Trophoblast cell (in vitro differentiated cells and primary cell): ENCODE measurements at regions not wholly inside any gene's neighbourhood (a gene's known extent, or its start where the extent isn't known, plus 50 kb on each side); places are given as distances from the start of the nearest gene placed in this dataset.
"Not testable (repeated sequence)": the region's sequence is repeated elsewhere in the genome, so short reads cannot be mapped to it uniquely, and the experiment has no call there.

Experiments used
- DNase-seq, 2 donors: peaks; one replicate each; pipeline ENCODE4 v3.0.0-alpha.2; 2016
- H2AFZ ChIP-seq: 2 replicates; pipeline ENCODE4 v1.6.1; 2013; ENCODE audit warnings: low read length, moderate library complexity, mild to moderate bottlenecking; ENCODE audit not compliant: insufficient read depth, poor library complexity
- H2AK5ac ChIP-seq: 2 replicates; pipeline ENCODE4 v1.6.1; 2013; ENCODE audit warnings: mild to moderate bottlenecking, low read length
- H2BK120ac ChIP-seq: 2 replicates; pipeline ENCODE4 v1.6.1; 2013; ENCODE audit warnings: low read length, mild to moderate bottlenecking, moderate library complexity; ENCODE audit not compliant: insufficient read depth, poor library complexity
- H2BK12ac ChIP-seq: 2 replicates; pipeline ENCODE4 v1.6.1; 2013; ENCODE audit warnings: mild to moderate bottlenecking, low read length, moderate library complexity
- H2BK5ac ChIP-seq: 2 replicates; pipeline ENCODE4 v1.6.1; 2013; ENCODE audit warnings: low read length, low read depth, moderate library complexity, mild to moderate bottlenecking; ENCODE audit not compliant: poor library complexity
- H3K14ac ChIP-seq: 2 replicates; pipeline ENCODE4 v1.6.1; 2013; ENCODE audit warnings: mild to moderate bottlenecking, low read length
- H3K18ac ChIP-seq: 2 replicates; pipeline ENCODE4 v1.6.1; 2013; ENCODE audit warnings: mild to moderate bottlenecking, low read length
- H3K23ac ChIP-seq: 2 replicates; pipeline ENCODE4 v1.6.1; 2013; ENCODE audit warnings: low read length
- H3K27ac ChIP-seq: 2 replicates; pipeline ENCODE4 v1.5.1; 2013; ENCODE audit warnings: low read depth, mild to moderate bottlenecking, inconsistent platforms, low read length, moderate library complexity
- H3K27me3 ChIP-seq: 2 replicates; pipeline ENCODE4 v1.6.1; 2013; ENCODE audit warnings: inconsistent platforms, mild to moderate bottlenecking, low read length, moderate library complexity; ENCODE audit not compliant: insufficient read depth
- H3K36me3 ChIP-seq, 2 experiments: 1 replicate in 1 of 2; 2 replicates in 1 of 2; pipeline ENCODE4 v1.6.1; 2013; ENCODE audit warnings: low read length in 2 of 2, mild to moderate bottlenecking in 2 of 2, moderate library complexity in 1 of 2; ENCODE audit not compliant: insufficient read depth in 2 of 2, control insufficient read depth in 1 of 2
- H3K4ac ChIP-seq: 2 replicates; pipeline ENCODE4 v1.6.1; 2013; ENCODE audit warnings: low read depth, mild to moderate bottlenecking, low read length, moderate library complexity
- H3K4me1 ChIP-seq, 2 experiments: 1 replicate in 1 of 2; 2 replicates in 1 of 2; pipeline ENCODE4 v1.6.1; 2013; ENCODE audit warnings: low read length in 2 of 2, mild to moderate bottlenecking in 2 of 2, moderate library complexity in 1 of 2; ENCODE audit not compliant: insufficient read depth in 2 of 2, control insufficient read depth in 1 of 2
- H3K4me2 ChIP-seq: 2 replicates; pipeline ENCODE4 v1.6.1; 2013; ENCODE audit warnings: inconsistent platforms, mild to moderate bottlenecking, low read length, moderate library complexity
- H3K4me3 ChIP-seq: 2 replicates; pipeline ENCODE4 v1.5.1; 2013; ENCODE audit warnings: mild to moderate bottlenecking, low read depth, low read length, inconsistent platforms
- H3K79me1 ChIP-seq: one replicate; pipeline ENCODE4 v1.6.1; 2013; ENCODE audit warnings: low read length
- H3K79me2 ChIP-seq: 2 replicates; pipeline ENCODE4 v1.6.1; 2013; ENCODE audit warnings: low read length, mild to moderate bottlenecking; ENCODE audit not compliant: control insufficient read depth, insufficient read depth, poor library complexity
- H3K9ac ChIP-seq: 2 replicates; pipeline ENCODE4 v1.6.1; 2013; ENCODE audit warnings: mild to moderate bottlenecking, low read length
- H3K9me3 ChIP-seq: 2 replicates; pipeline ENCODE4 v1.6.1; 2013; ENCODE audit warnings: low read depth, mild to moderate bottlenecking, control low read depth, inconsistent platforms, low read length; ENCODE audit not compliant: insufficient read depth
- H4K12ac ChIP-seq: 2 replicates; pipeline ENCODE4 v1.6.1; 2013; ENCODE audit warnings: low read depth, mild to moderate bottlenecking, low read length, moderate library complexity
- H4K8ac ChIP-seq: 2 replicates; pipeline ENCODE4 v1.6.1; 2013; ENCODE audit warnings: low read depth, mild to moderate bottlenecking, low read length, moderate library complexity
- H4K91ac ChIP-seq: one replicate; pipeline ENCODE4 v1.6.1; 2013; ENCODE audit warnings: low read depth, mild to moderate bottlenecking, low read length, moderate library complexity
- WGBS: extraction: QIAGEN DNeasy Blood & Tissue Kit; methylation state at CpG from one replicate; pipeline ENCODE4 v1.1.7; 2013; ENCODE audit warnings: missing lambda C conversion rate; ENCODE audit not compliant: insufficient read length, insufficient coverage; ENCODE audit errors: extremely low coverage; 5-methylcytosine and 5-hydroxymethylcytosine counted together

- not testable (repeated sequence) for H2BK120ac ChIP-seq, H4K8ac ChIP-seq, H4K12ac ChIP-seq, H3K9me3 ChIP-seq, H2BK5ac ChIP-seq, H3K4ac ChIP-seq, H3K18ac ChIP-seq, H3K4me3 ChIP-seq, H3K27me3 ChIP-seq, H3K9ac ChIP-seq, DNase-seq, H3K79me2 ChIP-seq, H3K23ac ChIP-seq, H2AFZ ChIP-seq, H3K4me2 ChIP-seq, H2AK5ac ChIP-seq, H3K27ac ChIP-seq, H3K14ac ChIP-seq, H3K36me3 ChIP-seq
- Histone ChIP-seq H3K4me1 (peaks cover 3 to 11% of the 10 kb centered on the region in 2 experiments), H3K79me1 (peaks cover 22% of the 10 kb centered on the region), H4K91ac (peak overlapping the region; percentile 60), H2BK12ac (peak overlapping the region; percentile 15)
- WGBS, result no CpG with 5 or more reads among the region's 15 CpGs
Observed at GRCh38 chr16:25556289-25556967, 135.3 kb upstream of the HS3ST4 start.

GRCh38 chr16:25553711-25554436, 137.9 kb upstream of the HS3ST4 start:
- Histone ChIP-seq H3K9ac (no peak overlapping the region), H4K12ac (peak overlapping the region; percentile 81), H4K8ac (peak overlapping the region; percentile 72), H3K4me3 (no peak overlapping the region), H3K79me1 (peaks cover 22% of the 10 kb centered on the region), H3K18ac (no peak overlapping the region), H3K27ac (peak overlapping the region; percentile 56), H3K23ac (no peak overlapping the region), H2BK120ac (peak overlapping the region; percentile 97), H3K79me2 (peaks cover 4% of the 10 kb centered on the region), H3K14ac (peak overlapping the region; percentile 66), H3K36me3 (no peaks in the 10 kb centered on the region), H3K9me3 (peaks cover 3% of the 10 kb centered on the region), H3K4me2 (no peak overlapping the region), H4K91ac (peak overlapping the region; percentile 97), H2AK5ac (peak overlapping the region; percentile 30), H3K4ac (peak overlapping the region; percentile 86), H2BK5ac (peak overlapping the region; percentile 97), H2AFZ (no peak overlapping the region), H2BK12ac (peak overlapping the region; percentile 96), H3K4me1 (peaks cover 3 to 11% of the 10 kb centered on the region in 2 experiments), H3K27me3 (no peaks in the 10 kb centered on the region)
- DNase-seq, result peak in 1 of 2 donors; percentile 55
- no CpG with 5 or more reads among the region's 4 CpGs for WGBS

- whole genome bisulfite sequencing, result no CpG with 5 or more reads among the region's 1 CpG
- DNase-seq, result no peak
- no peak overlapping the region for H2BK5ac ChIP-seq
- no peak overlapping the region for H2AFZ ChIP-seq
- H3K27me3 ChIP-seq, result no peaks in the 10 kb centered on the region
- H3K18ac ChIP-seq, result no peak overlapping the region
- H3K4ac ChIP-seq, result no peak overlapping the region
- peaks cover 3 to 11% of the 10 kb centered on the region in 2 experiments for H3K4me1 ChIP-seq
- no peak overlapping the region for H3K4me3 ChIP-seq
- H3K79me2 ChIP-seq, result peaks cover 4% of the 10 kb centered on the region
- H3K79me1 ChIP-seq, result peaks cover 18% of the 10 kb centered on the region
- no peak overlapping the region for H2BK120ac ChIP-seq
- H3K27ac ChIP-seq, result no peak overlapping the region
- H4K8ac ChIP-seq, result no peak overlapping the region
- no peak overlapping the region for H3K14ac ChIP-seq
- H4K91ac ChIP-seq, result no peak overlapping the region
- no peak overlapping the region for H4K12ac ChIP-seq
- H3K23ac ChIP-seq, result no peak overlapping the region
- no peak overlapping the region for H3K4me2 ChIP-seq
- H3K36me3 ChIP-seq, result no peaks in the 10 kb centered on the region
- H2BK12ac ChIP-seq, result no peak overlapping the region
- H3K9ac ChIP-seq, result no peak overlapping the region
- no peaks in the 10 kb centered on the region for H3K9me3 ChIP-seq
- no peak overlapping the region for H2AK5ac ChIP-seq
Observed at GRCh38 chr16:25550647-25551046, 141.1 kb upstream of the HS3ST4 start.

- Histone ChIP-seq H2AK5ac (no peak overlapping the region), H3K4ac (no peak overlapping the region), H3K27ac (no peak overlapping the region), H3K27me3 (no peaks in the 10 kb centered on the region), H2AFZ (no peak overlapping the region), H3K14ac (no peak overlapping the region), H3K36me3 (no peaks in the 10 kb centered on the region), H4K12ac (no peak overlapping the region), H3K9ac (no peak overlapping the region), H3K18ac (no peak overlapping the region), H3K4me2 (no peak overlapping the region), H3K4me3 (no peak overlapping the region), H3K23ac (no peak overlapping the region), H3K9me3 (no peaks in the 10 kb centered on the region), H2BK5ac (no peak overlapping the region), H3K4me1 (peaks cover 2 to 5% of the 10 kb centered on the region in 2 experiments), H3K79me1 (peaks cover 3% of the 10 kb centered on the region), H4K91ac (no peak overlapping the region), H2BK120ac (no peak overlapping the region), H4K8ac (no peak overlapping the region), H3K79me2 (no peaks in the 10 kb centered on the region), H2BK12ac (no peak overlapping the region)
- DNase-seq, result no peak
- no CpG with 5 or more reads among the region's 4 CpGs for WGBS
Observed at GRCh38 chr16:25546791-25547190, 145.0 kb upstream of the HS3ST4 start.
